ENCODE measurements at regions not wholly inside any gene's neighbourhood (a gene's known extent, or its start where the extent isn't known, plus 50 kb on each side); places are given as distances from the start of the nearest gene placed in this dataset.

DNA sequence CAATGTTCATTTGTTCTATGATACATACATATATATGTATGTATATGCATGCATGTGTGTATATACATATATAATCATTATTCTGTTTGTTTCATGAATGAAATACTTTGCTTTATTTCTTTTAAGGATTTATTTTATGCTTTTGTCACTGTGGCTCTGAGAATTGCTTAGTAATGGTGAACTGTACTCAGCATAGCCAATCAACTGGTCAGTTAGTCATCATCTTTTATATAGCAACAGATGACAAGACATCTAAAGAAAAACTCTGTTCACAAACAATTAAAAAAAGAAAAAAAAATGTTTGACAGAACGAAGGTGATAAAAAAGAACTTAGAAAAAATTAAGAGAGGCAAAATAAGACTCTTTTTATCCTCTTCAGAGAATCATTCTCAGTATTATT is 1440.3 kb downstream of the PCDH9 start:
- TF ChIP-seq ELF1 (IDR thresholded peaks at IDR 0.05; ENCODE audit: borderline replicate concordance, low read depth): no peak
- TF ChIP-seq, protein P1, sequence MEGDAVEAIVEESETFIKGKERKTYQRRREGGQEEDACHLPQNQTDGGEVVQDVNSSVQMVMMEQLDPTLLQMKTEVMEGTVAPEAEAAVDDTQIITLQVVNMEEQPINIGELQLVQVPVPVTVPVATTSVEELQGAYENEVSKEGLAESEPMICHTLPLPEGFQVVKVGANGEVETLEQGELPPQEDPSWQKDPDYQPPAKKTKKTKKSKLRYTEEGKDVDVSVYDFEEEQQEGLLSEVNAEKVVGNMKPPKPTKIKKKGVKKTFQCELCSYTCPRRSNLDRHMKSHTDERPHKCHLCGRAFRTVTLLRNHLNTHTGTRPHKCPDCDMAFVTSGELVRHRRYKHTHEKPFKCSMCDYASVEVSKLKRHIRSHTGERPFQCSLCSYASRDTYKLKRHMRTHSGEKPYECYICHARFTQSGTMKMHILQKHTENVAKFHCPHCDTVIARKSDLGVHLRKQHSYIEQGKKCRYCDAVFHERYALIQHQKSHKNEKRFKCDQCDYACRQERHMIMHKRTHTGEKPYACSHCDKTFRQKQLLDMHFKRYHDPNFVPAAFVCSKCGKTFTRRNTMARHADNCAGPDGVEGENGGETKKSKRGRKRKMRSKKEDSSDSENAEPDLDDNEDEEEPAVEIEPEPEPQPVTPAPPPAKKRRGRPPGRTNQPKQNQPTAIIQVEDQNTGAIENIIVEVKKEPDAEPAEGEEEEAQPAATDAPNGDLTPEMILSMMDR (IDR thresholded peaks at IDR 0.05 in 2 of 3, conservative IDR thresholded peaks at IDR 0.05 in 1 of 3; ENCODE audit: borderline replicate concordance in 1 of 3, insufficient read depth in 1 of 3, low read depth in 2 of 3, low read length in 2 of 3): no peak
- TF ChIP-seq FOSL1 (IDR thresholded peaks at IDR 0.05; ENCODE audit: low read depth): no peak
- TF ChIP-seq CEBPB (IDR thresholded peaks at IDR 0.05; ENCODE audit: low read depth): no peak
- TF ChIP-seq POLR2A (IDR thresholded peaks at IDR 0.05; ENCODE audit: borderline replicate concordance, extremely low read depth, insufficient read depth, insufficient read length): no peak
- no peak for TF ChIP-seq POLR2AphosphoS5 (IDR thresholded peaks at IDR 0.05; ENCODE audit: low read depth, low read length)

All from HCT116 (cell line).